ENCODE measurements at regions not wholly inside any gene's neighbourhood (a gene's known extent, or its start where the extent isn't known, plus 50 kb on each side); places are given as distances from the start of the nearest gene placed in this dataset.

DNA sequence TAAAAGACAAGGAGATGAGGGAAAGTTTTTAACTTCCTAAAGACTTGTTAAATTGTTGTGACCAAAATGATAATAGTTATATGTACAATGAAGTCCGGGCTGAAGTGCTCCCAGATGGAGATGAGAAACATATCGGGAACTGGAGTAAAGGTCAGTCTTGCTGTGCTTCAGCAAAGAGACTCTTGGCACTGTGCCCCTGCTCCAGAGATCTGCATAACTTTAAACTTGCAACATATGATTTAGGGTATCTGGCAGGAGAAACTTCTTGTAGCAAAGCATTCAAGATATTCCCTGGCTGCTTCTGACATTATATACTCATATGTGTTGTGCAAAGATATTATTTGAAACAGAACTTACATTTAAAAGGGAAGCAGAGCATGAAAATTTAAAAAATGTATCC is 786.6 kb upstream of the SLITRK6 start:
- TF ChIP-seq, protein P1, sequence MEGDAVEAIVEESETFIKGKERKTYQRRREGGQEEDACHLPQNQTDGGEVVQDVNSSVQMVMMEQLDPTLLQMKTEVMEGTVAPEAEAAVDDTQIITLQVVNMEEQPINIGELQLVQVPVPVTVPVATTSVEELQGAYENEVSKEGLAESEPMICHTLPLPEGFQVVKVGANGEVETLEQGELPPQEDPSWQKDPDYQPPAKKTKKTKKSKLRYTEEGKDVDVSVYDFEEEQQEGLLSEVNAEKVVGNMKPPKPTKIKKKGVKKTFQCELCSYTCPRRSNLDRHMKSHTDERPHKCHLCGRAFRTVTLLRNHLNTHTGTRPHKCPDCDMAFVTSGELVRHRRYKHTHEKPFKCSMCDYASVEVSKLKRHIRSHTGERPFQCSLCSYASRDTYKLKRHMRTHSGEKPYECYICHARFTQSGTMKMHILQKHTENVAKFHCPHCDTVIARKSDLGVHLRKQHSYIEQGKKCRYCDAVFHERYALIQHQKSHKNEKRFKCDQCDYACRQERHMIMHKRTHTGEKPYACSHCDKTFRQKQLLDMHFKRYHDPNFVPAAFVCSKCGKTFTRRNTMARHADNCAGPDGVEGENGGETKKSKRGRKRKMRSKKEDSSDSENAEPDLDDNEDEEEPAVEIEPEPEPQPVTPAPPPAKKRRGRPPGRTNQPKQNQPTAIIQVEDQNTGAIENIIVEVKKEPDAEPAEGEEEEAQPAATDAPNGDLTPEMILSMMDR (IDR thresholded peaks at IDR 0.05; ENCODE audit: low read length): no peak
- TF ChIP-seq EZH2 (IDR thresholded peaks at IDR 0.05; ENCODE audit: borderline replicate concordance, low read length): no peak

Measured in OCI-LY1 (cell line).